GM19438 (cell line): ENCODE measurements at regions not wholly inside any gene's neighbourhood (a gene's known extent, or its start where the extent isn't known, plus 50 kb on each side); places are given as distances from the start of the nearest gene placed in this dataset.

ENCODE experiments used
- ATAC-seq: cut with Tn5 transposase; IDR thresholded peaks from one replicate; pipeline ENCODE4 v1.9.1; 2021; ENCODE audit warnings: low read depth; ENCODE audit not compliant: unreplicated experiment

- ATAC-seq, result no peak
Observed at GRCh38 chr2:118527571-118527970, 319.9 kb downstream of the EN1 start.

- no peak for ATAC-seq
Observed at GRCh38 chr2:118525346-118525745, 322.1 kb downstream of the EN1 start.

GRCh38 chr2:118524911-118525310 is 322.5 kb downstream of the EN1 start:
- ATAC-seq, result no peak

- ATAC-seq, result no peak
Observed at GRCh38 chr2:118523761-118524160, 323.7 kb downstream of the EN1 start.

- ATAC-seq, result no peak
Observed at GRCh38 chr2:118521960-118522359, 325.5 kb downstream of the EN1 start.

- no peak for ATAC-seq
Observed at GRCh38 chr2:118521272-118521671, 326.2 kb downstream of the EN1 start.

GRCh38 chr2:118520246-118520645 is 327.2 kb downstream of the EN1 start:
- no peak for ATAC-seq

GRCh38 chr2:118519511-118519910 is 327.9 kb downstream of the EN1 start:
- ATAC-seq, result no peak

GRCh38 chr2:118510807-118511206 is 336.6 kb downstream of the EN1 start:
- ATAC-seq, result no peak

GRCh38 chr2:118509319-118510004 is 338.0 kb downstream of the EN1 start:
- no peak for ATAC-seq

GRCh38 chr2:118508282-118508681 is 339.2 kb downstream of the EN1 start:
- no peak for ATAC-seq

- ATAC-seq, result no peak
Observed at GRCh38 chr2:118505436-118505835, 342.0 kb downstream of the EN1 start.

- ATAC-seq, result no peak
Observed at GRCh38 chr2:118502106-118502505, 345.3 kb downstream of the EN1 start.

GRCh38 chr2:118498943-118499342 is 348.5 kb downstream of the EN1 start:
- no peak for ATAC-seq

GRCh38 chr2:118496870-118497611 is 350.4 kb downstream of the EN1 start:
- ATAC-seq, result no peak

- no peak for ATAC-seq
Observed at GRCh38 chr2:118496467-118496866, 351.0 kb downstream of the EN1 start.

- ATAC-seq, result no peak
Observed at GRCh38 chr2:118495290-118495689, 352.2 kb downstream of the EN1 start.

GRCh38 chr2:118493213-118493612 is 354.2 kb downstream of the EN1 start:
- no peak for ATAC-seq

- ATAC-seq, result no peak
Observed at GRCh38 chr2:118492335-118492734, 355.1 kb downstream of the EN1 start.

- no peak for ATAC-seq
Observed at GRCh38 chr2:118490330-118490729, 357.1 kb downstream of the EN1 start.

GRCh38 chr2:118489712-118490299 is 357.6 kb downstream of the EN1 start:
- ATAC-seq, result no peak

GRCh38 chr2:118481299-118481698 is 366.1 kb downstream of the EN1 start:
- ATAC-seq, result no peak
